ENCODE measurements at regions not wholly inside any gene's neighbourhood (a gene's known extent, or its start where the extent isn't known, plus 50 kb on each side); places are given as distances from the start of the nearest gene placed in this dataset.

DNA sequence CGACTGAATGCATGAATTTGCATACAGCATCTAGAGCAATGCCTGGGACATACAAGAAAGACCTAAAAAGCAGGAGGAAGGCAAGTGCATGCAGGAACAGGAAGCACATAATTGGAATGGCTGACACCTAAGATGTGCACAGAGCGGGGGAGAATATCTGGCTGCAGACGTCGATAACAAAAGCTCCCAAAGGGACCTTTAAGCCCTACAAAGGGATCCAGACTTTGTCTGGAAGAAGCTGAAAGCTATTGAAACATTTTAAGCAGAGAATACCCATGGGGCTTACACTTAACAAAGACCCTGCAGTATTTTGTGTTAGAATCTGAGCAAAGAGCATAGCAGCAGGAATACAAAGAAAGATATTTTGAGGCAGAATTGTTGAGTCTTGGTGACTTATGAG lies 107.4 kb upstream of the CLDN10 start:
- TF ChIP-seq, protein P1, sequence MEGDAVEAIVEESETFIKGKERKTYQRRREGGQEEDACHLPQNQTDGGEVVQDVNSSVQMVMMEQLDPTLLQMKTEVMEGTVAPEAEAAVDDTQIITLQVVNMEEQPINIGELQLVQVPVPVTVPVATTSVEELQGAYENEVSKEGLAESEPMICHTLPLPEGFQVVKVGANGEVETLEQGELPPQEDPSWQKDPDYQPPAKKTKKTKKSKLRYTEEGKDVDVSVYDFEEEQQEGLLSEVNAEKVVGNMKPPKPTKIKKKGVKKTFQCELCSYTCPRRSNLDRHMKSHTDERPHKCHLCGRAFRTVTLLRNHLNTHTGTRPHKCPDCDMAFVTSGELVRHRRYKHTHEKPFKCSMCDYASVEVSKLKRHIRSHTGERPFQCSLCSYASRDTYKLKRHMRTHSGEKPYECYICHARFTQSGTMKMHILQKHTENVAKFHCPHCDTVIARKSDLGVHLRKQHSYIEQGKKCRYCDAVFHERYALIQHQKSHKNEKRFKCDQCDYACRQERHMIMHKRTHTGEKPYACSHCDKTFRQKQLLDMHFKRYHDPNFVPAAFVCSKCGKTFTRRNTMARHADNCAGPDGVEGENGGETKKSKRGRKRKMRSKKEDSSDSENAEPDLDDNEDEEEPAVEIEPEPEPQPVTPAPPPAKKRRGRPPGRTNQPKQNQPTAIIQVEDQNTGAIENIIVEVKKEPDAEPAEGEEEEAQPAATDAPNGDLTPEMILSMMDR (IDR thresholded peaks at IDR 0.05) = no peak
- no peak for TF ChIP-seq EP300 (IDR thresholded peaks at IDR 0.05)

Data from upper lobe of left lung (tissue), 4 donors.